A673 (cell line): ENCODE measurements at regions not wholly inside any gene's neighbourhood (a gene's known extent, or its start where the extent isn't known, plus 50 kb on each side); places are given as distances from the start of the nearest gene placed in this dataset.

Experiments used
- CTCF ChIP-seq: fragments of 300-800, 200-600 bp; sonication (generic); conservative IDR thresholded peaks from 2 replicates; pipeline ENCODE4 v1.5.1; 2017; ENCODE audit warnings: low read depth, mild to moderate bottlenecking, antibody characterized with exemption, low read length, moderate library complexity, mixed read lengths
- EZH2 ChIP-seq: fragments of 200-600 bp; sonication (generic); IDR thresholded peaks from 2 replicates; pipeline ENCODE4 v1.6.1; 2017; ENCODE audit warnings: borderline replicate concordance, low read depth, mild to moderate bottlenecking, mixed read lengths, antibody characterized with exemption, low read length; ENCODE audit not compliant: poor library complexity, severe bottlenecking

- TF ChIP-seq CTCF (no peak), EZH2 (no peak)
These were observed 1061.5 kb downstream of the TDRD15 start for GRCh38 chr2:22185251-22185650.
